Pancreas (tissue), 10 donors: ENCODE measurements at regions not wholly inside any gene's neighbourhood (a gene's known extent, or its start where the extent isn't known, plus 50 kb on each side); places are given as distances from the start of the nearest gene placed in this dataset.

Source experiments
- ATAC-seq, 4 donors: fragments of 200-7000 bp; cut with Tn5 transposase; one replicate each; pipeline versions ENCODE4 v1.8.0 to v1.9.1; 2020; ENCODE audit warnings: mild to moderate bottlenecking in 4 of 4, moderate library complexity in 4 of 4
- DNase-seq, 6 donors: peaks; one replicate each; pipeline ENCODE4 v3.0.0-alpha.2; 2020
- FAIRE-seq: peaks from 2 replicates; lab custom pipeline; 2012; peaks lifted over from hg19 to GRCh38; lab: Jason Lieb, UNC
- H3K27ac ChIP-seq, 4 donors: fragments of 200-600 bp; sonication (generic); 1 replicate in 3 of 4; 2 replicates in 1 of 4; pipeline versions ENCODE4 v1.5.0 to v1.8.0; 2020
- H3K27me3 ChIP-seq, 4 donors: fragments of 200-600 bp; one replicate each; pipeline ENCODE4 v1.8.0; 2021
- H3K36me3 ChIP-seq, 3 donors: fragments of 200-600 bp; sonication (generic) in 1 of 3; one replicate each; pipeline versions ENCODE4 v1.5.0 to v1.8.0; 2020 to 2021
- H3K4me1 ChIP-seq, 3 donors: fragments of 200-600 bp; one replicate each; pipeline ENCODE4 v1.8.0; 2021
- H3K4me3 ChIP-seq, 4 donors: fragments of 200-600 bp; sonication (generic) in 2 of 4; one replicate each; pipeline versions ENCODE4 v1.5.0 to v1.8.0; 2020 to 2021
- H3K9me3 ChIP-seq, 4 donors: fragments of 200-600 bp; one replicate each; pipeline ENCODE4 v1.8.0; 2021
- WGBS, 2 donors: extraction: QIAGEN DNeasy Blood & Tissue Kit; methylation state at CpG; one replicate each; pipeline ENCODE4 v1.1.7; 2013; 5-methylcytosine and 5-hydroxymethylcytosine counted together
- intact Hi-C, 3 donors: fragments of 100-400 bp; cut with DNase I; formaldehyde crosslinking; loops; one replicate each; pipeline versions ENCODE4 v1.11.1 to v1.14.2; 2022
- TF ChIP-seq, protein P1 (sequence below), 4 donors: fragments of 200-600 bp; sonication (generic) in 3 of 4; IDR thresholded peaks; one replicate each; pipeline versions ENCODE4 v1.5.0 to v1.8.0; 2021; ENCODE audit warnings: antibody characterized with exemption in 4 of 4
- donor health status: healthy with polysubstance abuse.
- donor health status: DM: no; HTN: no; CAD: no; lungs with moderate emphysema.
- donor health status: DM: no; HTN: no; CAD: no.
- donor health status: control.
- donor health status: control.
- donor health status: Bipolar disorder and iron deficiency.
- donor health status: DM: yes; HTN: yes; CAD: no.
- donor health status: DM: no; HTN: no; CAD: no.
- donor health status: DM: no; HTN: no; CAD: no.
- donor health status: DM: yes; HTN: yes; CAD: no.

DNA sequence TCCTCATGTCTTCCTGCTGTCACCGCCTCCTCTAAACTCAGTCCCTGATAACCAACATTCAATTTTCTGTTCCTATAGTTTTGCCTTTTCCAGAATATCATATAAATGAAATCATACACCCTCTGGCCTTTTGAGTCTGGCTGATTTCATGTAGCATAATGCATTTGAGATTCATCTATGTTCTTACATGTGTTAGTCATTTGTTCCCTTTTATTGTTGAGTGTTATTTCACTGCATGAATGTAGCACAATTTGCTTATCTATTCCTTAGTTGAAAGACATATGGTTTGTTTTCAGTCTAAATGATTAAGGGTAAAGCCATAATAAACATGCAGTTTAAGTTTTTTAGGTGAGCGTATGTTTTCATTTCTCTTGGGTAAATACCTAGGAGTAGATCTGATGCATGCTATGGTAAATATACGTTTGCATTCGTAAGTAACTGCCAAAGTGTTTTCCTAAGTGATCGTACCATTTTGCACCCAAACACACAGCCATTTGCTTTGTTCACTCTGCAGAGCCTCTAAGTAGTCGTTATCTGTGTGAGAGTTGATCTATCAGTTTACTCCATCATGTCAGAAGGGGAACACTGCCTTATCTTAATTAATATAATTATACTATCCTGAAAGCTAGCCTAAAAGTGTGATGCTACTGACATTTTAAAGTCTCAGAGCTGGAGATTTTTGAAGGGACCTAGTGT is 460.8 kb downstream of the DMAC1 start:
- WGBS, 2 donors, result 82 to 94% methylated on average over 6 of the region's 6 CpGs
- FAIRE-seq, result no peak
- ATAC-seq, result no peak
- no peak overlapping the region for H3K4me3 ChIP-seq
- TF ChIP-seq, protein P1, sequence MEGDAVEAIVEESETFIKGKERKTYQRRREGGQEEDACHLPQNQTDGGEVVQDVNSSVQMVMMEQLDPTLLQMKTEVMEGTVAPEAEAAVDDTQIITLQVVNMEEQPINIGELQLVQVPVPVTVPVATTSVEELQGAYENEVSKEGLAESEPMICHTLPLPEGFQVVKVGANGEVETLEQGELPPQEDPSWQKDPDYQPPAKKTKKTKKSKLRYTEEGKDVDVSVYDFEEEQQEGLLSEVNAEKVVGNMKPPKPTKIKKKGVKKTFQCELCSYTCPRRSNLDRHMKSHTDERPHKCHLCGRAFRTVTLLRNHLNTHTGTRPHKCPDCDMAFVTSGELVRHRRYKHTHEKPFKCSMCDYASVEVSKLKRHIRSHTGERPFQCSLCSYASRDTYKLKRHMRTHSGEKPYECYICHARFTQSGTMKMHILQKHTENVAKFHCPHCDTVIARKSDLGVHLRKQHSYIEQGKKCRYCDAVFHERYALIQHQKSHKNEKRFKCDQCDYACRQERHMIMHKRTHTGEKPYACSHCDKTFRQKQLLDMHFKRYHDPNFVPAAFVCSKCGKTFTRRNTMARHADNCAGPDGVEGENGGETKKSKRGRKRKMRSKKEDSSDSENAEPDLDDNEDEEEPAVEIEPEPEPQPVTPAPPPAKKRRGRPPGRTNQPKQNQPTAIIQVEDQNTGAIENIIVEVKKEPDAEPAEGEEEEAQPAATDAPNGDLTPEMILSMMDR (IDR thresholded peaks at IDR 0.05), result no peak
- H3K9me3 ChIP-seq, result no peaks in the 10 kb centered on the region
- DNase-seq, result no peak
- H3K27ac ChIP-seq, result no peak overlapping the region
- peaks cover 0 to 2% (median 0%) of the 10 kb centered on the region in 4 donors for H3K27me3 ChIP-seq
- intact Hi-C loops, result no loop called here
- H3K4me1 ChIP-seq, result no peaks in the 10 kb centered on the region
- no peaks in the 10 kb centered on the region for H3K36me3 ChIP-seq

DNA sequence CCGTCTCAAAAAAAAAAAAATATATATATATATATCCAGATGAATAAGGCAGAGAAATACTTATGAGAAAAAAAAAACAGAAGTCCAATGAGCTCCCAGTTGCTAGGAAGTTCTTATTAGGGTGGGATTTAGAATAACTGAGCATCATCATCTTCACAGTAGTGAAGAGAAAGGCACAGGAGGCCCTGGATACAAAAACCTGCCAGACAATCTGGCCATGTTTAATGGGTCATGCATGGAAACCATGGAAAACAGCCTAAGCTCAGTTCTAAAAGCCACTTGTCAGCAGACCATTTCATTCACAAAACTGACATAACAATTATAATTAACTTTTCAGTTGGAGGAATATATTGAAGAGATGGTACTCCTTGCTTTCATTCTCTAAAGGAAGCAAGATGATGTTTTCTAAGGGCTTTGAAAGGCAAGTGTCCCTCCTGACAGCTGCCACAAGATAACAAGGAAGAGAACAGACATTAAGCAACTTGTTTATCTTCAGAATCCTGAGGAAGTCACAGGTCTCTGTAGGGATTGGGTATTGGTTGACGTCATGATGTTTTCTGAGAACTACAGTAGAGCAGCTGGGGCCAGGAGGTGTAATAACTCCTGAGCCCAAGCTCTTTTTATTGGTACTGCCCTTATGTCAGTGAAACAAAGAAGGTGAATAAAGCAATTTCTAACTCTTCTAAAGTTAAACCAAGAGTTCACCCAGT is 463.1 kb downstream of the DMAC1 start:
- ATAC-seq (peak in 1 of 4 donors; percentile 45), FAIRE-seq (no peak), DNase-seq (no peak)
- Histone ChIP-seq H3K4me3 (no peak overlapping the region), H3K27ac (no peak overlapping the region), H3K9me3 (no peaks in the 10 kb centered on the region), H3K4me1 (no peaks in the 10 kb centered on the region), H3K27me3 (peaks cover 0 to 8% (median 0%) of the 10 kb centered on the region in 4 donors), H3K36me3 (no peaks in the 10 kb centered on the region)
- intact Hi-C loops, result no loop called here
- WGBS, 2 donors, result 81 to 86% methylated on average over 2 of the region's 2 CpGs
- TF ChIP-seq, protein P1 (IDR thresholded peaks at IDR 0.05), result no peak

DNA sequence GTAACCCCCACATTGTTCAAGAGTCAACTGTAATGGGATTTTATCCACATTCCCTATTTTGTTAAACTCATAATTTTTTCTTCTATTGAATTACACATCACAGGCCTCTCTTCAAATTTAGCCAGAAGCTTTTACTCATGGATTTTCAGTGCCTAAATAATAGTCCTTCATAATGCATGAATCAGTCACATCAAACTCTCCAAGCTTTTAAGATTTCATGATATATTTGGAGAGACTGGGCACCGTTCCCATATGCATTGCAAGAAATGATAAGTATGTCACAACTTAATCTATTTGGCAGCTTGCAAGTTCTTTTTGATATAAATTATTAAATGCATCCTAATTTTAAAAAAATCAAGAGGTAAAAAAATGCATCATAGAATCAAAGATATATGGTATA is 465.9 kb downstream of the DMAC1 start:
- ATAC-seq, result no peak
- TF ChIP-seq, protein P1 (IDR thresholded peaks at IDR 0.05), result no peak
- no peak for DNase-seq
- no peak overlapping the region for H3K27ac ChIP-seq
- peaks cover 0 to 8% (median 0%) of the 10 kb centered on the region in 4 donors for H3K27me3 ChIP-seq
- intact Hi-C loops, result no loop called here
- H3K4me3 ChIP-seq, result no peak overlapping the region
- WGBS, 2 donors, result 70 to 76% methylated on average over 1 of the region's 1 CpG
- no peaks in the 10 kb centered on the region for H3K4me1 ChIP-seq
- no peaks in the 10 kb centered on the region for H3K36me3 ChIP-seq
- H3K9me3 ChIP-seq, result no peaks in the 10 kb centered on the region
- FAIRE-seq, result no peak

DNA sequence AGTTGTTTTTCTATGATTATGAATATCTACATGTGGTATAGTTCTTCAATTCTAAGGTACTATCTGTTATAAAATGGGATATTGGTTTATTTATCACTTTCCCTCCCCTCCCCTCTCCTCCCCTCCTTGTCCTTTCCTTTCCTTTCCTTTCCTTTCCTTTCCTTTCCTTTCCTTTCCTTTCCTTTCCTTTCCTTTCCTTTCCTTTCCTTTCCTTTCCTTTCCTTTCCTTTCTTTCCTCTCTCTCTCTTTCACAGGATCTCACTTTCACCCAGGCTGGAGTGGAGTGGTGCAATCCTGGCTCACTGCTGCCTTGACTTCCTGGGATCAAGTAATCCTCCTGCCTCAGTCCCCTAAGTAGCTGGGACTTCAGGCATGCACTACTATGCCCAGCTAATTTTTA is 466.8 kb downstream of the DMAC1 start:
- Histone ChIP-seq H3K27ac (no peak overlapping the region), H3K36me3 (no peaks in the 10 kb centered on the region), H3K4me1 (no peaks in the 10 kb centered on the region), H3K27me3 (peaks cover 0 to 8% (median 0%) of the 10 kb centered on the region in 4 donors), H3K4me3 (no peak overlapping the region), H3K9me3 (no peaks in the 10 kb centered on the region)
- intact Hi-C loops, result no loop called here
- TF ChIP-seq, protein P1 (IDR thresholded peaks at IDR 0.05), result no peak
- DNase-seq, result no peak
- no peak for ATAC-seq
- no peak for FAIRE-seq

DNA sequence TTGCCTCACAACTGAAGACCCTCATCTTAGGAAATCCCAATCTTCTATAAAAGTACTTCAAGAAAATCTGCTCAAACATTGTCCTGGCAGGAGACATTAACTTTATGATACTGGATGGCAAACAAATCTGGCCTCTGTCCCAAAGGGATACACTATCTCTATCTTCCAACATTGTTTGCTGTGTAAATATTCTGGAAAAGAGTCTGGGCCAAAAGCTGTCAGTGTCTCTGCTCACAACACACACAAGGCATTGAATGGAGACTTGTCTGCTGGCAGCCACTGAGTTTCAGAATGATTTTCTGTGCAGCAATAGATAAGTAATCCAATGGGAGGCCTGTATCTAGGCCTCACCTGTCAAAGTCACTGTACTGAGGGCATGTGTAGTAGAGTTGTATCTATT is 471.1 kb downstream of the DMAC1 start:
- peak in 1 of 4 donors; percentile 55 for ATAC-seq
- intact Hi-C loops, result no loop called here
- FAIRE-seq, result no peak
- H3K27ac ChIP-seq, result no peak overlapping the region
- H3K4me3 ChIP-seq, result no peak overlapping the region
- peaks cover 0 to 3% (median 0%) of the 10 kb centered on the region in 4 donors for H3K27me3 ChIP-seq
- H3K36me3 ChIP-seq, result no peaks in the 10 kb centered on the region
- H3K4me1 ChIP-seq, result no peaks in the 10 kb centered on the region
- DNase-seq, result no peak
- TF ChIP-seq, protein P1 (IDR thresholded peaks at IDR 0.05), result no peak
- H3K9me3 ChIP-seq, result no peaks in the 10 kb centered on the region
